ENCODE measurements at regions not wholly inside any gene's neighbourhood (a gene's known extent, or its start where the extent isn't known, plus 50 kb on each side); places are given as distances from the start of the nearest gene placed in this dataset.

- ChIA-PET CTCF (interaction anchor here (1.6 kb wide), 1 partner anchor 99 kb away, joined by 11 read pairs; no protein-coding TSS in a partner anchor), POLR2A (no interaction called here)
- DNase-seq (ENCODE audit: unreplicated experiment), result no peak
- Mint-ChIP-seq H3K9me3 (ENCODE audit: unreplicated experiment) (no peaks in the 10 kb centered on the region), H3K27ac (ENCODE audit: low read depth, unreplicated experiment) (no peak overlapping the region), H3K36me3 (ENCODE audit: insufficient read depth, unreplicated experiment) (no peaks in the 10 kb centered on the region), H3K4me3 (ENCODE audit: unreplicated experiment) (no peak overlapping the region), H3K4me1 (ENCODE audit: insufficient read depth, unreplicated experiment) (peaks cover 23% of the 10 kb centered on the region), H3K27me3 (ENCODE audit: insufficient read depth, unreplicated experiment) (no peaks in the 10 kb centered on the region)
- BruUV-seq (replicated peaks), result no TSS peak
- TF ChIP-seq CTCF (IDR thresholded peaks at IDR 0.05; ENCODE audit: unreplicated experiment), result no peak
- intact Hi-C loops (cut with micrococcal nuclease), result no loop called here
Observed at GRCh38 chr1:167158111-167158812, 62.4 kb upstream of the POU2F1 start.

- intact Hi-C loops (cut with micrococcal nuclease), result no loop called here
- Mint-ChIP-seq H3K4me1 (ENCODE audit: insufficient read depth, unreplicated experiment) (peaks cover 28% of the 10 kb centered on the region), H3K27me3 (ENCODE audit: insufficient read depth, unreplicated experiment) (no peaks in the 10 kb centered on the region), H3K9me3 (ENCODE audit: unreplicated experiment) (no peaks in the 10 kb centered on the region), H3K4me3 (ENCODE audit: unreplicated experiment) (no peak overlapping the region), H3K36me3 (ENCODE audit: insufficient read depth, unreplicated experiment) (no peaks in the 10 kb centered on the region), H3K27ac (ENCODE audit: low read depth, unreplicated experiment) (no peak overlapping the region)
- BruUV-seq (replicated peaks), result no TSS peak
- no peak for TF ChIP-seq CTCF (IDR thresholded peaks at IDR 0.05; ENCODE audit: unreplicated experiment)
- ChIA-PET POLR2A (no interaction called here), CTCF (interaction anchor here (0.7 to 1.6 kb wide), 2 partner anchors 92 to 100 kb away, joined by 4 to 11 read pairs; no protein-coding TSS in a partner anchor)
- no peak for DNase-seq (ENCODE audit: unreplicated experiment)
Observed at GRCh38 chr1:167158813-167159275, 61.8 kb upstream of the POU2F1 start.

- no peak for TF ChIP-seq CTCF (IDR thresholded peaks at IDR 0.05; ENCODE audit: unreplicated experiment)
Observed at GRCh38 chr1:167159782-167160181, 60.9 kb upstream of the POU2F1 start.

GRCh38 chr1:167161242-167161641 lies 59.4 kb upstream of the POU2F1 start:
- H3K4me3 Mint-ChIP-seq (ENCODE audit: unreplicated experiment), result no peak overlapping the region
- no TSS peak for BruUV-seq (replicated peaks)
- POLR2A ChIA-PET, result no interaction called here

More at GRCh38 chr1:167159782-167160181, 60.9 kb upstream of the POU2F1 start:
- intact Hi-C loops (cut with micrococcal nuclease), result no loop called here
- Mint-ChIP-seq H3K27ac (ENCODE audit: low read depth, unreplicated experiment) (no peak overlapping the region), H3K4me3 (ENCODE audit: unreplicated experiment) (no peak overlapping the region), H3K9me3 (ENCODE audit: unreplicated experiment) (no peaks in the 10 kb centered on the region), H3K36me3 (ENCODE audit: insufficient read depth, unreplicated experiment) (no peaks in the 10 kb centered on the region), H3K27me3 (ENCODE audit: insufficient read depth, unreplicated experiment) (no peaks in the 10 kb centered on the region), H3K4me1 (ENCODE audit: insufficient read depth, unreplicated experiment) (peaks cover 28% of the 10 kb centered on the region)
- no peak for DNase-seq (ENCODE audit: unreplicated experiment)
- POLR2A ChIA-PET, result interaction anchor here (0.8 kb wide), 1 partner anchor 60 kb away, joined by 4 read pairs; no protein-coding TSS in a partner anchor
- no TSS peak for BruUV-seq (replicated peaks)
- CTCF ChIA-PET, result interaction anchor here (0.6 to 1.6 kb wide), 5 partner anchors 68 to 1223 kb away, joined by 3 to 11 read pairs (median 3); no protein-coding TSS in a partner anchor

More at GRCh38 chr1:167161242-167161641, 59.4 kb upstream of the POU2F1 start:
- Mint-ChIP-seq H3K27me3 (ENCODE audit: insufficient read depth, unreplicated experiment) (no peaks in the 10 kb centered on the region), H3K9me3 (ENCODE audit: unreplicated experiment) (no peaks in the 10 kb centered on the region), H3K27ac (ENCODE audit: low read depth, unreplicated experiment) (no peak overlapping the region), H3K36me3 (ENCODE audit: insufficient read depth, unreplicated experiment) (no peaks in the 10 kb centered on the region), H3K4me1 (ENCODE audit: insufficient read depth, unreplicated experiment) (peaks cover 28% of the 10 kb centered on the region)
- no peak for TF ChIP-seq CTCF (IDR thresholded peaks at IDR 0.05; ENCODE audit: unreplicated experiment)
- no peak for DNase-seq (ENCODE audit: unreplicated experiment)
- CTCF ChIA-PET, result interaction anchor here (0.7 to 1.1 kb wide), 2 partner anchors 59 to 223 kb away, joined by 3 to 4 read pairs; partner anchors contain the start of gene POU2F1
- intact Hi-C loops (cut with micrococcal nuclease), result no loop called here

All from MCF 10A (cell line).